CD4-positive, alpha-beta T cell (primary cell): ENCODE measurements at regions not wholly inside any gene's neighbourhood (a gene's known extent, or its start where the extent isn't known, plus 50 kb on each side); places are given as distances from the start of the nearest gene placed in this dataset.

ENCODE experiments used
- ATAC-seq: fragments of 200-7000 bp; cut with Tn5 transposase; one replicate; pipeline ENCODE4 v1.10.0; 2022; ENCODE audit warnings: mild to moderate bottlenecking; ENCODE audit not compliant: poor library complexity
- CTCF ChIA-PET: fragments of 350-600 bp; sonication (Branson Sonifier 250); formaldehyde crosslinking; loops from one replicate; lab custom pipeline; 2021; ENCODE audit warnings: antibody characterized with exemption, inconsistent platforms; lab: Charles Lee
- POLR2A ChIA-PET: fragments of 350-600 bp; sonication (Branson Sonifier 250); formaldehyde crosslinking; loops from one replicate; lab custom pipeline; 2021; ENCODE audit warnings: antibody characterized with exemption, inconsistent platforms; lab: Charles Lee
- DNase-seq, 14 experiments: peaks; one replicate each; pipeline ENCODE4 v3.0.0-alpha.2; 2013 to 2020; ENCODE audit warnings: mixed read lengths in 2 of 14
- H3K27ac ChIP-seq, 2 donors: one replicate each; pipeline versions ENCODE4 v1.5.1 to v1.7.0; 2013; ENCODE audit warnings: low read length in 2 of 2, low read depth in 1 of 2, mild to moderate bottlenecking in 1 of 2
- H3K27me3 ChIP-seq, 2 experiments: 1 replicate in 1 of 2; 2 replicates in 1 of 2; pipeline versions ENCODE4 v1.6.1 to v1.7.0; 2013; ENCODE audit warnings: low read length in 2 of 2, control low read depth in 1 of 2, mild to moderate bottlenecking in 1 of 2, moderate library complexity in 1 of 2; ENCODE audit not compliant: insufficient read depth in 2 of 2, control insufficient read depth in 1 of 2
- H3K36me3 ChIP-seq: one replicate; pipeline ENCODE4 v1.6.1; 2013; ENCODE audit warnings: low read length, control low read depth; ENCODE audit not compliant: insufficient read depth
- H3K4me1 ChIP-seq: one replicate; pipeline ENCODE4 v1.6.1; 2013; ENCODE audit warnings: low read length, control low read depth; ENCODE audit not compliant: insufficient read depth
- H3K4me3 ChIP-seq: one replicate; pipeline ENCODE4 v1.5.1; 2013; ENCODE audit warnings: mild to moderate bottlenecking, low read length, moderate library complexity
- H3K9me3 ChIP-seq, 2 experiments: 1 replicate in 1 of 2; 2 replicates in 1 of 2; pipeline versions ENCODE4 v1.6.1 to v1.7.0; 2013; ENCODE audit warnings: low read length in 2 of 2, mild to moderate bottlenecking in 2 of 2, control low read depth in 1 of 2, moderate library complexity in 1 of 2; ENCODE audit not compliant: control insufficient read depth in 1 of 2, insufficient read depth in 1 of 2
- H3K27ac Mint-ChIP-seq: one replicate; pipeline ENCODE4 v1.8.0; 2020; ENCODE audit warnings: mixed read lengths
- H3K27me3 Mint-ChIP-seq: one replicate; pipeline ENCODE4 v1.8.0; 2021; ENCODE audit warnings: mixed read lengths
- H3K36me3 Mint-ChIP-seq: one replicate; pipeline ENCODE4 v1.8.0; 2021; ENCODE audit warnings: low read depth, mixed read lengths
- H3K4me1 Mint-ChIP-seq: one replicate; pipeline ENCODE4 v1.8.0; 2021; ENCODE audit warnings: low read depth, mixed read lengths
- H3K4me3 Mint-ChIP-seq: one replicate; pipeline ENCODE4 v1.8.0; 2020; ENCODE audit warnings: mild to moderate bottlenecking, mixed read lengths
- H3K9me3 Mint-ChIP-seq: one replicate; pipeline ENCODE4 v1.8.0; 2020; ENCODE audit warnings: mixed read lengths
- CTCF ChIP-seq: fragments of 200-600 bp; IDR thresholded peaks from one replicate; pipeline ENCODE4 v1.8.0; 2022; ENCODE audit warnings: antibody characterized with exemption, mild to moderate bottlenecking
- intact Hi-C, 2 experiments: fragments of 100-400 bp; cut with DNase I in 1 of 2; cut with micrococcal nuclease in 1 of 2; formaldehyde crosslinking; loops; one replicate each; pipeline versions ENCODE4 v1.15.1 to v1.9.0; 2023 to 2025; cut with DNase I, micrococcal nuclease

DNA sequence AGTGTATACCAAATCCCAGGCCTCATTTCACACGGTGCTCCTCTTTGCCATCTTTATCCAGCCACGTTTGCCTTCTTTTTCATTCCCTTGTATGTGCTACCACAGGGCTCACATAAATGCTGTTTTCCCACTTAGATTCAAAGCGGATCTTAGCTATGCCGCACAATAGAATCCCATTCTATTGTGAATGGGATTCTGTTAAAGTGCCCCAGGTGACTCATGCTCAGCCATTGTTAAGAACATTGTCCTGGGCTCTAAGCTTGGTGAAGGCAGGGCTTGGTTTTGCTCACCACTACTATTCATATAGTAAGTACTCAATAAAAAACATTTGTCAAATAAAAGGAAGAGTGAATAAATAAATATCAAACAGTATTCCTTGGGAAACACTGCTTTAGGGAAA is 72.3 kb upstream of the PHYHIPL start:
- H3K4me1 ChIP-seq, result no peaks in the 10 kb centered on the region
- no peaks in the 10 kb centered on the region for H3K36me3 ChIP-seq
- ATAC-seq (no peak), DNase-seq (no peak)
- TF ChIP-seq CTCF, result no peak
- no peak overlapping the region for H3K27ac ChIP-seq
- POLR2A ChIA-PET, result no interaction called here
- peaks cover 0 to 3% of the 10 kb centered on the region in 2 experiments for H3K9me3 ChIP-seq
- H3K4me1 Mint-ChIP-seq, result no peaks in the 10 kb centered on the region
- no peaks in the 10 kb centered on the region for H3K27me3 ChIP-seq
- CTCF ChIA-PET, result no interaction called here
- no peak overlapping the region for H3K27ac Mint-ChIP-seq
- intact Hi-C loops, result no loop called here
- H3K4me3 ChIP-seq, result no peak overlapping the region
- H3K4me3 Mint-ChIP-seq, result no peak overlapping the region
- H3K36me3 Mint-ChIP-seq, result no peaks in the 10 kb centered on the region
- peaks cover 3% of the 10 kb centered on the region for H3K9me3 Mint-ChIP-seq
- H3K27me3 Mint-ChIP-seq, result no peaks in the 10 kb centered on the region

GRCh38 chr10:59106441-59106840 is 70.0 kb upstream of the PHYHIPL start:
- POLR2A ChIA-PET, result no interaction called here

GRCh38 chr10:59107147-59107546 is 69.3 kb upstream of the PHYHIPL start:
- ChIA-PET POLR2A (no interaction called here), CTCF (no interaction called here)
- Mint-ChIP-seq H3K9me3 (peaks cover 3% of the 10 kb centered on the region), H3K4me3 (no peak overlapping the region), H3K27ac (no peak overlapping the region), H3K36me3 (no peaks in the 10 kb centered on the region), H3K4me1 (no peaks in the 10 kb centered on the region), H3K27me3 (no peaks in the 10 kb centered on the region)
- no peaks in the 10 kb centered on the region for H3K4me1 ChIP-seq
- no peaks in the 10 kb centered on the region for H3K27me3 ChIP-seq
- no peaks in the 10 kb centered on the region for H3K36me3 ChIP-seq
- TF ChIP-seq CTCF, result no peak
- DNase-seq (no peak), ATAC-seq (no peak)
- no peak overlapping the region for H3K4me3 ChIP-seq
- no peak overlapping the region for H3K27ac ChIP-seq
- intact Hi-C loops, result no loop called here
- peaks cover 0 to 3% of the 10 kb centered on the region in 2 experiments for H3K9me3 ChIP-seq

More at GRCh38 chr10:59106441-59106840, 70.0 kb upstream of the PHYHIPL start:
- Histone ChIP-seq H3K27me3 (no peaks in the 10 kb centered on the region), H3K4me1 (no peaks in the 10 kb centered on the region), H3K36me3 (no peaks in the 10 kb centered on the region), H3K9me3 (peaks cover 0 to 3% of the 10 kb centered on the region in 2 experiments), H3K4me3 (no peak overlapping the region), H3K27ac (no peak overlapping the region)
- Mint-ChIP-seq H3K4me1 (no peaks in the 10 kb centered on the region), H3K27ac (no peak overlapping the region), H3K9me3 (peaks cover 3% of the 10 kb centered on the region), H3K4me3 (no peak overlapping the region), H3K36me3 (no peaks in the 10 kb centered on the region), H3K27me3 (no peaks in the 10 kb centered on the region)
- intact Hi-C loops, result no loop called here
- no peak for TF ChIP-seq CTCF
- ATAC-seq, result no peak
- no peak for DNase-seq
- CTCF ChIA-PET, result no interaction called here
